ENCODE measurements at regions not wholly inside any gene's neighbourhood (a gene's known extent, or its start where the extent isn't known, plus 50 kb on each side); places are given as distances from the start of the nearest gene placed in this dataset.

- WGBS (ENCODE audit: insufficient coverage, low lambda C conversion rate), result no CpG with 5 or more reads among the region's 2 CpGs
- no peaks in the 10 kb centered on the region for H3K36me3 ChIP-seq (ENCODE audit: control insufficient read depth, insufficient read depth, low read length)
- H3K27ac ChIP-seq (ENCODE audit: low read length), result no peak overlapping the region
- H3K27me3 ChIP-seq (ENCODE audit: control insufficient read depth, insufficient read depth, low read length), result no peaks in the 10 kb centered on the region
- H3K9me3 ChIP-seq (ENCODE audit: control insufficient read depth, low read depth, low read length), result no peaks in the 10 kb centered on the region
- DNase-seq, result no peak
- peaks cover 20% of the 10 kb centered on the region for H3K4me1 ChIP-seq (ENCODE audit: control insufficient read depth, insufficient read depth, low read length)
- no peak overlapping the region for H3K4me3 ChIP-seq (ENCODE audit: low read length)
These were observed 623.9 kb downstream of the BCOR start for GRCh38 chrX:39473812-39474211.

GRCh38 chrX:39475372-39475771 lies 622.4 kb downstream of the BCOR start:
- no peaks in the 10 kb centered on the region for H3K9me3 ChIP-seq (ENCODE audit: control insufficient read depth, low read depth, low read length)
- peaks cover 20% of the 10 kb centered on the region for H3K4me1 ChIP-seq (ENCODE audit: control insufficient read depth, insufficient read depth, low read length)
- H3K27ac ChIP-seq (ENCODE audit: low read length), result no peak overlapping the region
- H3K36me3 ChIP-seq (ENCODE audit: control insufficient read depth, insufficient read depth, low read length), result no peaks in the 10 kb centered on the region
- DNase-seq, result peak in 1 of 2 donors; percentile 14
- no CpG with 5 or more reads among the region's 5 CpGs for WGBS (ENCODE audit: insufficient coverage, low lambda C conversion rate)
- no peaks in the 10 kb centered on the region for H3K27me3 ChIP-seq (ENCODE audit: control insufficient read depth, insufficient read depth, low read length)
- H3K4me3 ChIP-seq (ENCODE audit: low read length), result no peak overlapping the region

GRCh38 chrX:39476604-39477021 lies 621.1 kb downstream of the BCOR start:
- no CpG with 5 or more reads among the region's 15 CpGs for WGBS (ENCODE audit: insufficient coverage, low lambda C conversion rate)
- H3K4me3 ChIP-seq (ENCODE audit: low read length), result no peak overlapping the region

GRCh38 chrX:39477031-39477761 lies 620.6 kb downstream of the BCOR start:
- no peaks in the 10 kb centered on the region for H3K9me3 ChIP-seq (ENCODE audit: control insufficient read depth, low read depth, low read length)
- no CpG with 5 or more reads among the region's 17 CpGs for WGBS (ENCODE audit: insufficient coverage, low lambda C conversion rate)
- no peak overlapping the region for H3K4me3 ChIP-seq (ENCODE audit: low read length)
- H3K27me3 ChIP-seq (ENCODE audit: control insufficient read depth, insufficient read depth, low read length), result no peaks in the 10 kb centered on the region
- peak overlapping the region; percentile 21 for H3K27ac ChIP-seq (ENCODE audit: low read length)
- no peaks in the 10 kb centered on the region for H3K36me3 ChIP-seq (ENCODE audit: control insufficient read depth, insufficient read depth, low read length)
- DNase-seq, result no peak
- peaks cover 20% of the 10 kb centered on the region for H3K4me1 ChIP-seq (ENCODE audit: control insufficient read depth, insufficient read depth, low read length)

More at GRCh38 chrX:39476604-39477021, 621.1 kb downstream of the BCOR start:
- Histone ChIP-seq H3K4me1 (ENCODE audit: control insufficient read depth, insufficient read depth, low read length) (peaks cover 20% of the 10 kb centered on the region), H3K27ac (ENCODE audit: low read length) (no peak overlapping the region), H3K9me3 (ENCODE audit: control insufficient read depth, low read depth, low read length) (no peaks in the 10 kb centered on the region), H3K27me3 (ENCODE audit: control insufficient read depth, insufficient read depth, low read length) (no peaks in the 10 kb centered on the region), H3K36me3 (ENCODE audit: control insufficient read depth, insufficient read depth, low read length) (no peaks in the 10 kb centered on the region)
- DNase-seq, result peak in 1 of 2 donors; percentile 7

GRCh38 chrX:39477762-39478120 lies 620.0 kb downstream of the BCOR start:
- H3K27me3 ChIP-seq (ENCODE audit: control insufficient read depth, insufficient read depth, low read length), result no peaks in the 10 kb centered on the region
- H3K27ac ChIP-seq (ENCODE audit: low read length), result peak overlapping the region; percentile 21
- no peak overlapping the region for H3K4me3 ChIP-seq (ENCODE audit: low read length)
- H3K36me3 ChIP-seq (ENCODE audit: control insufficient read depth, insufficient read depth, low read length), result no peaks in the 10 kb centered on the region
- no peaks in the 10 kb centered on the region for H3K9me3 ChIP-seq (ENCODE audit: control insufficient read depth, low read depth, low read length)
- peaks cover 20% of the 10 kb centered on the region for H3K4me1 ChIP-seq (ENCODE audit: control insufficient read depth, insufficient read depth, low read length)
- WGBS (ENCODE audit: insufficient coverage, low lambda C conversion rate), result no CpG with 5 or more reads among the region's 15 CpGs
- DNase-seq, result peak; percentile 54 to 80

GRCh38 chrX:39479856-39480255 lies 617.9 kb downstream of the BCOR start:
- Histone ChIP-seq H3K27me3 (ENCODE audit: control insufficient read depth, insufficient read depth, low read length) (no peaks in the 10 kb centered on the region), H3K4me1 (ENCODE audit: control insufficient read depth, insufficient read depth, low read length) (peaks cover 16% of the 10 kb centered on the region), H3K4me3 (ENCODE audit: low read length) (no peak overlapping the region), H3K36me3 (ENCODE audit: control insufficient read depth, insufficient read depth, low read length) (no peaks in the 10 kb centered on the region), H3K27ac (ENCODE audit: low read length) (no peak overlapping the region), H3K9me3 (ENCODE audit: control insufficient read depth, low read depth, low read length) (no peaks in the 10 kb centered on the region)
- WGBS (ENCODE audit: insufficient coverage, low lambda C conversion rate), result no CpG with 5 or more reads among the region's 4 CpGs
- no peak for DNase-seq

- no peak for DNase-seq
- H3K9me3 ChIP-seq (ENCODE audit: control insufficient read depth, low read depth, low read length), result no peaks in the 10 kb centered on the region
- peaks cover 13% of the 10 kb centered on the region for H3K4me1 ChIP-seq (ENCODE audit: control insufficient read depth, insufficient read depth, low read length)
- H3K27ac ChIP-seq (ENCODE audit: low read length), result no peak overlapping the region
- WGBS (ENCODE audit: insufficient coverage, low lambda C conversion rate), result no CpG with 5 or more reads among the region's 1 CpG
- H3K27me3 ChIP-seq (ENCODE audit: control insufficient read depth, insufficient read depth, low read length), result no peaks in the 10 kb centered on the region
- no peaks in the 10 kb centered on the region for H3K36me3 ChIP-seq (ENCODE audit: control insufficient read depth, insufficient read depth, low read length)
- H3K4me3 ChIP-seq (ENCODE audit: low read length), result no peak overlapping the region
These were observed 616.8 kb downstream of the BCOR start for GRCh38 chrX:39480963-39481362.

GRCh38 chrX:39481621-39482020 lies 616.1 kb downstream of the BCOR start:
- no peaks in the 10 kb centered on the region for H3K27me3 ChIP-seq (ENCODE audit: control insufficient read depth, insufficient read depth, low read length)
- no peaks in the 10 kb centered on the region for H3K36me3 ChIP-seq (ENCODE audit: control insufficient read depth, insufficient read depth, low read length)
- H3K4me3 ChIP-seq (ENCODE audit: low read length), result no peak overlapping the region
- H3K27ac ChIP-seq (ENCODE audit: low read length), result no peak overlapping the region
- no CpG with 5 or more reads among the region's 4 CpGs for WGBS (ENCODE audit: insufficient coverage, low lambda C conversion rate)
- no peaks in the 10 kb centered on the region for H3K9me3 ChIP-seq (ENCODE audit: control insufficient read depth, low read depth, low read length)
- H3K4me1 ChIP-seq (ENCODE audit: control insufficient read depth, insufficient read depth, low read length), result peaks cover 13% of the 10 kb centered on the region
- no peak for DNase-seq

- no peaks in the 10 kb centered on the region for H3K27me3 ChIP-seq (ENCODE audit: control insufficient read depth, insufficient read depth, low read length)
- H3K4me1 ChIP-seq (ENCODE audit: control insufficient read depth, insufficient read depth, low read length), result no peaks in the 10 kb centered on the region
- no peaks in the 10 kb centered on the region for H3K9me3 ChIP-seq (ENCODE audit: control insufficient read depth, low read depth, low read length)
- H3K36me3 ChIP-seq (ENCODE audit: control insufficient read depth, insufficient read depth, low read length), result no peaks in the 10 kb centered on the region
- no CpG with 5 or more reads among the region's 12 CpGs for whole genome bisulfite sequencing (ENCODE audit: insufficient coverage, low lambda C conversion rate)
- no peak overlapping the region for H3K27ac ChIP-seq (ENCODE audit: low read length)
- no peak overlapping the region for H3K4me3 ChIP-seq (ENCODE audit: low read length)
- no peak for DNase-seq
These were observed 613.3 kb downstream of the BCOR start for GRCh38 chrX:39484159-39485068.

GRCh38 chrX:39487166-39487968 lies 610.4 kb downstream of the BCOR start:
- Histone ChIP-seq H3K9me3 (ENCODE audit: control insufficient read depth, low read depth, low read length) (no peaks in the 10 kb centered on the region), H3K27ac (ENCODE audit: low read length) (no peak overlapping the region), H3K27me3 (ENCODE audit: control insufficient read depth, insufficient read depth, low read length) (no peaks in the 10 kb centered on the region), H3K4me3 (ENCODE audit: low read length) (no peak overlapping the region), H3K4me1 (ENCODE audit: control insufficient read depth, insufficient read depth, low read length) (peaks cover 11% of the 10 kb centered on the region), H3K36me3 (ENCODE audit: control insufficient read depth, insufficient read depth, low read length) (no peaks in the 10 kb centered on the region)
- no peak for DNase-seq
- 60% methylated on average over 1 of the region's 8 CpGs for WGBS (ENCODE audit: insufficient coverage, low lambda C conversion rate)
